Spleen (tissue), 3 donors: ENCODE measurements at regions not wholly inside any gene's neighbourhood (a gene's known extent, or its start where the extent isn't known, plus 50 kb on each side); places are given as distances from the start of the nearest gene placed in this dataset.

ENCODE experiments used
- POLR2A ChIP-seq, 3 donors: fragments of 450-650 bp; IDR thresholded peaks; one replicate each; pipeline ENCODE4 v1.5.1; 2017; ENCODE audit warnings: antibody characterized with exemption in 3 of 3, mild to moderate bottlenecking in 1 of 3
- POLR2AphosphoS5 ChIP-seq, 3 donors: sonication (generic); formaldehyde crosslinking; IDR thresholded peaks; one replicate each; pipeline ENCODE4 v1.5.1; 2017; ENCODE audit warnings: antibody characterized with exemption in 3 of 3

- TF ChIP-seq POLR2A (IDR thresholded peaks at IDR 0.05) (no peak), POLR2AphosphoS5 (IDR thresholded peaks at IDR 0.05) (no peak)
Measured at GRCh38 chr5:74155501-74155900, 485.0 kb downstream of the ENC1 start.
